ENCODE measurements at regions not wholly inside any gene's neighbourhood (a gene's known extent, or its start where the extent isn't known, plus 50 kb on each side); places are given as distances from the start of the nearest gene placed in this dataset.

GRCh38 chr9:87812375-87813118, 70.1 kb upstream of the SPATA31E1 start:
- no peak for DNase-seq (ENCODE audit: low spot score)
- intact Hi-C loops (cut with DNase I): no loop called here

GRCh38 chr9:87813119-87813463, 69.6 kb upstream of the SPATA31E1 start:
- intact Hi-C loops (cut with DNase I): no loop called here
- DNase-seq (ENCODE audit: low spot score) (no peak), ATAC-seq (no peak)

More at GRCh38 chr9:87812375-87813118, 70.1 kb upstream of the SPATA31E1 start:
- ATAC-seq: peak; percentile 57

GRCh38 chr9:87816036-87816435, 66.6 kb upstream of the SPATA31E1 start:
- DNase-seq (ENCODE audit: low spot score) (no peak), ATAC-seq (peak; percentile 53)
- intact Hi-C loops (cut with DNase I): no loop called here

GRCh38 chr9:87818308-87818707, 64.4 kb upstream of the SPATA31E1 start:
- no peak for ATAC-seq
- intact Hi-C loops (cut with DNase I): no loop called here

GRCh38 chr9:87824216-87824875, 58.3 kb upstream of the SPATA31E1 start:
- DNase-seq (ENCODE audit: low spot score): no peak
- intact Hi-C loops (cut with DNase I): no loop called here
- ATAC-seq: no peak

More at GRCh38 chr9:87818308-87818707, 64.4 kb upstream of the SPATA31E1 start:
- no peak for DNase-seq (ENCODE audit: low spot score)

GRCh38 chr9:87824886-87825285, 57.8 kb upstream of the SPATA31E1 start:
- ATAC-seq: no peak
- DNase-seq (ENCODE audit: low spot score): no peak

GRCh38 chr9:87826331-87826730, 56.3 kb upstream of the SPATA31E1 start:
- ATAC-seq: no peak
- DNase-seq (ENCODE audit: low spot score): no peak
- intact Hi-C loops (cut with DNase I): no loop called here

More at GRCh38 chr9:87824886-87825285, 57.8 kb upstream of the SPATA31E1 start:
- intact Hi-C loops (cut with DNase I): no loop called here

GRCh38 chr9:87827341-87827740, 55.3 kb upstream of the SPATA31E1 start:
- DNase-seq (ENCODE audit: low spot score) (no peak), ATAC-seq (no peak)
- intact Hi-C loops (cut with DNase I): no loop called here

- DNase-seq (ENCODE audit: low spot score) (no peak), ATAC-seq (no peak)
- intact Hi-C loops (cut with DNase I): no loop called here
Measured at GRCh38 chr9:87829756-87830155, 52.9 kb upstream of the SPATA31E1 start.

GRCh38 chr9:87830446-87830845, 52.2 kb upstream of the SPATA31E1 start:
- no peak for ATAC-seq
- DNase-seq (ENCODE audit: low spot score): no peak
- intact Hi-C loops (cut with DNase I): no loop called here

- DNase-seq (ENCODE audit: low spot score) (no peak), ATAC-seq (no peak)
- intact Hi-C loops (cut with DNase I): no loop called here
Measured at GRCh38 chr9:87831159-87831558, 51.5 kb upstream of the SPATA31E1 start.
